Mesendoderm (in vitro differentiated cells): ENCODE measurements at regions not wholly inside any gene's neighbourhood (a gene's known extent, or its start where the extent isn't known, plus 50 kb on each side); places are given as distances from the start of the nearest gene placed in this dataset.
"Not testable (repeated sequence)": the region's sequence is repeated elsewhere in the genome, so short reads cannot be mapped to it uniquely, and the experiment has no call there.

Experiments used
- DNase-seq: peaks from one replicate; pipeline ENCODE4 v3.0.0; 2013
- H2AK5ac ChIP-seq: 2 replicates; pipeline ENCODE4 v1.6.1; 2013; ENCODE audit warnings: low read length, inconsistent platforms
- H2BK120ac ChIP-seq: 2 replicates; pipeline ENCODE4 v1.6.1; 2013; ENCODE audit warnings: low read depth, mild to moderate bottlenecking, low read length, moderate library complexity, mixed read lengths
- H2BK15ac ChIP-seq: replicated peaks from 2 replicates; pipeline ENCODE4 v1.6.1; 2013; ENCODE audit warnings: low read depth, mild to moderate bottlenecking, moderate library complexity
- H2BK5ac ChIP-seq: 2 replicates; pipeline ENCODE4 v1.6.1; 2013; ENCODE audit warnings: low read length, inconsistent platforms
- H3K18ac ChIP-seq: 2 replicates; pipeline ENCODE4 v1.6.1; 2013; ENCODE audit warnings: mild to moderate bottlenecking, low read length, mixed read lengths
- H3K23ac ChIP-seq: one replicate; pipeline ENCODE4 v1.6.1; 2013; ENCODE audit warnings: low read length
- H3K27ac ChIP-seq: 2 replicates; pipeline ENCODE4 v1.5.1; 2013; ENCODE audit warnings: low read depth, mild to moderate bottlenecking, inconsistent platforms, low read length, moderate library complexity
- H3K27me3 ChIP-seq: 2 replicates; pipeline ENCODE4 v1.6.1; 2013; ENCODE audit warnings: low read length, control low read depth, mild to moderate bottlenecking, inconsistent platforms; ENCODE audit not compliant: insufficient read depth, poor library complexity
- H3K36me3 ChIP-seq: 2 replicates; pipeline ENCODE4 v1.6.1; 2013; ENCODE audit warnings: low read length, inconsistent platforms; ENCODE audit not compliant: control insufficient read depth, insufficient read depth
- H3K4ac ChIP-seq: one replicate; pipeline ENCODE4 v1.6.1; 2013; ENCODE audit warnings: low read depth, mild to moderate bottlenecking, low read length, moderate library complexity
- H3K4me1 ChIP-seq: 2 replicates; pipeline ENCODE4 v1.6.1; 2013; ENCODE audit warnings: low read depth, low read length, inconsistent platforms; ENCODE audit not compliant: control insufficient read depth
- H3K4me2 ChIP-seq: 2 replicates; pipeline ENCODE4 v1.6.1; 2013; ENCODE audit warnings: low read length
- H3K4me3 ChIP-seq: 2 replicates; pipeline ENCODE4 v1.5.1; 2013; ENCODE audit warnings: mild to moderate bottlenecking, low read length
- H3K56ac ChIP-seq: one replicate; pipeline ENCODE4 v1.6.1; 2013; ENCODE audit warnings: low read length
- H3K79me1 ChIP-seq: 2 replicates; pipeline ENCODE4 v1.6.1; 2013; ENCODE audit warnings: low read length, inconsistent platforms
- H3K79me2 ChIP-seq: 2 replicates; pipeline ENCODE4 v1.6.1; 2013; ENCODE audit warnings: mild to moderate bottlenecking, low read length; ENCODE audit not compliant: control insufficient read depth, insufficient read depth
- H3K9ac ChIP-seq: 2 replicates; pipeline ENCODE4 v1.6.1; 2013; ENCODE audit warnings: low read length, inconsistent platforms
- H4K5ac ChIP-seq: one replicate; pipeline ENCODE4 v1.6.1; 2013; ENCODE audit warnings: low read length
- H4K8ac ChIP-seq: one replicate; pipeline ENCODE4 v1.6.1; 2013; ENCODE audit warnings: low read depth, mild to moderate bottlenecking, control low read depth, low read length, moderate library complexity
- WGBS: extraction: QIAGEN DNeasy Blood & Tissue Kit; methylation state at CpG from one replicate; pipeline ENCODE4 v1.1.7; 2013; ENCODE audit warnings: low lambda C conversion rate, missing lambda C conversion rate; ENCODE audit not compliant: insufficient coverage; ENCODE audit errors: extremely low coverage; 5-methylcytosine and 5-hydroxymethylcytosine counted together

DNA sequence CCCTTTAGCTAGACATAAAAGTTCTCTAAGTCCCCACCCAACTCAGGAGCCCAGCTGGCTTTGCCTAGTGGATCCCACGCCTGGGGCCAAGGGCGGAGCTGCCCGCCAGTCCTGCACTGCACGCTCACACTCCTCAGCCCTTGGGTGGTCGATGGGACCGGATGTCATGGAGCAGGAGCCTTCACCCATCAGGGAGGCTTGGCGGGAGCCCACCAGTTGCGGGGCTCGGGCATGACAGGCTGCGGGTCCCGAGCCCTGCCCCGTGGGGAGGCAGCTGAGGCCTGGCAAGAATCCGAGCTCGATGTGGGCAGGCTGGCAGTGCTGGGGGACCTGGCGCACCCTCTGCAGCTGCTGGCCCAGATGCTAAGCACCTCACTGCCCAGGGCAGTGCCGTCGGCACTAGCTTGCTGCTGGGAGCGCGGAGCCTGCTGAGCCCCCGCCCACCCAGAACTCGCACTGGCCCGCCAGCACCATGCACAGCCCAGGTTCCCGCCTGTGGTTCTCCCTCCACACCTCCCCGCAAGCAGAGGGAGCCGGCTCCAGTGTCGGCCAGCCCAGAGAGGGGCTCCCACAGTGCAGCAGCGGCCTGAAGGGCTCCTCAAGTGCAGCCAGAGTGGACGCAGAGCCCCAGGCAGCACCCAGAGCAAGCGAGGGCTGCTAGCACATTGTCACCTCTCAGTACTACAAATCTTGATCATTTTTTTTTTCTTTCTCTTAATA is 391.4 kb upstream of the NDN start:
- H3K79me2 ChIP-seq = no peaks in the 10 kb centered on the region
- H3K4me2 ChIP-seq = no peak overlapping the region
- no peaks in the 10 kb centered on the region for H3K36me3 ChIP-seq
- H3K4ac ChIP-seq = no peak overlapping the region
- no peaks in the 10 kb centered on the region for H3K4me1 ChIP-seq
- H3K23ac ChIP-seq = no peak overlapping the region
- WGBS = no CpG with 5 or more reads among the region's 29 CpGs
- no peak overlapping the region for H2BK5ac ChIP-seq
- no peaks in the 10 kb centered on the region for H3K27me3 ChIP-seq
- H3K27ac ChIP-seq = no peak overlapping the region
- H2BK15ac ChIP-seq = no peak overlapping the region
- H3K56ac ChIP-seq = no peak overlapping the region
- no peak overlapping the region for H2AK5ac ChIP-seq
- no peak overlapping the region for H3K9ac ChIP-seq
- no peak overlapping the region for H4K5ac ChIP-seq
- H3K79me1 ChIP-seq = no peaks in the 10 kb centered on the region
- H3K4me3 ChIP-seq = no peak overlapping the region
- no peak overlapping the region for H3K18ac ChIP-seq
- DNase-seq = no peak
- no peak overlapping the region for H4K8ac ChIP-seq
- H2BK120ac ChIP-seq = no peak overlapping the region

DNA sequence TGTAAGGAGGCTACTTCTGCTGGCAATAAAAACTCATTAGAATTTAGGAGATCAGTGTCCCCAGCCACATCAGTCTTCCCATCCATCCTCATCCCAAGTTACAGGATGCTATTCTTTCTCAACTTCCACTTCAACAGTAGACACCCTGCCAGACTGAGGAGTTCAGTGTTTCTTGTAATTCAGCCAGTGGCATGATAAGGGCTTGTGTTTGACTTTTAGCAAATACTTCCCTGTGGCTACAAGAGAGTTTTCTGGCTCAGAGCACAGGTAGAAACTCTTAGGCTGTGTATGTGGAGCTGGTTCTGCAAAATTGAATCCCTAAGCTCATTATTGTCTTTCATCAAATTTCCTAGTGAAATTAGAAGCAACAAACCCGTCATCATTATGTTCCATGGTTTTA is 401.8 kb upstream of the NDN start:
- H3K27me3 ChIP-seq, H2BK120ac ChIP-seq, H3K79me2 ChIP-seq, H3K56ac ChIP-seq, H3K79me1 ChIP-seq, H4K8ac ChIP-seq, H3K9ac ChIP-seq, H3K4me3 ChIP-seq, H3K4me1 ChIP-seq, H3K4ac ChIP-seq, H3K18ac ChIP-seq, H2BK5ac ChIP-seq, H3K23ac ChIP-seq, H4K5ac ChIP-seq, H3K36me3 ChIP-seq, H2BK15ac ChIP-seq, H3K27ac ChIP-seq, H3K4me2 ChIP-seq, DNase-seq, H2AK5ac ChIP-seq: not testable (repeated sequence)
- no CpG with 5 or more reads among the region's 1 CpG for WGBS

DNA sequence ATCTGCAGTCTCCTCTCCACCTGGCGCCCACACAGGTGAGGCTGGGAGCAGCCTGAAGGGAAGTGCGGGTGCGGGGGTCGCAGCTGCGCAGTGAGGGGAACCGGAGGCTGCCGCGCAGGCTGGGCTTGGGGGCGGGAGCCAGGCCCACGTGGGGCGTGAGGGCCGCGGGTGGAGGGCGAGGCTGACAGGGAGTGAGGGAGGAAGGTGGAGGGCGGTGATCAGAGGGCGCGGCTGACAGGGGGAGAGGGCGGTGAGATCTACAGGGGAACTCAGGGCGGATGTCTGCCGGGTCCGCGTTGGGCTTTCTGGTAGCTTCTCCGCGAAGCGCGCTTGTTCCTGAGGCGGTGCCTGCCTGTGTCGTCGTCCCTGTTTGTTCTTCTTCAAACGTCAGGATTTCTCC is 414.4 kb upstream of the NDN start:
- not testable (repeated sequence) for H3K4me2 ChIP-seq, H3K79me2 ChIP-seq, H3K79me1 ChIP-seq, H3K4me1 ChIP-seq, H2BK5ac ChIP-seq, H3K23ac ChIP-seq, H3K27ac ChIP-seq, H3K4ac ChIP-seq, H3K4me3 ChIP-seq, H3K18ac ChIP-seq, H2BK15ac ChIP-seq, H3K56ac ChIP-seq, H2AK5ac ChIP-seq, H3K27me3 ChIP-seq, H3K9ac ChIP-seq, H4K5ac ChIP-seq, H4K8ac ChIP-seq, H2BK120ac ChIP-seq, H3K36me3 ChIP-seq
- peak; percentile 40 for DNase-seq
- no CpG with 5 or more reads among the region's 30 CpGs for WGBS

DNA sequence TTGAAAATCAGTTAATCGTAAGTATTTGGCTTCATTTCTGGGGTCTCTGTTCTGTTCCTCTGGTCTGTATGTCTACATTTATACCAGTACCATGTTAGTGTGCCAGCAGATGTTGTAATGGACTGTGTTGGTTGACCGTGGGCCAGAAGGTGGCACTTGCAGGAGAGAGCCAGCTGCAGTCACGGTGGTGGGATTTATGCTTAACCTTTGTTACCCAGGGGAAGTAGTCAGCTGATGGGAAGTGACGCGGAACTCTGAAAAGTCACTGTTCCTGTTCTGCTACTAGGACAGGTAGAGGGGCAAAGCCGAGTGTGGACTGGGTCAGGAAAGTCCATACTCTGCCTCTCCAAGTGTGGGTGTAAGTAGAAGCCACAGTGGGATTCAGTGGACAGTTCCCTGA is 420.4 kb upstream of the NDN start:
- WGBS = no CpG with 5 or more reads among the region's 6 CpGs
- H3K36me3 ChIP-seq, DNase-seq: not testable (repeated sequence)

DNA sequence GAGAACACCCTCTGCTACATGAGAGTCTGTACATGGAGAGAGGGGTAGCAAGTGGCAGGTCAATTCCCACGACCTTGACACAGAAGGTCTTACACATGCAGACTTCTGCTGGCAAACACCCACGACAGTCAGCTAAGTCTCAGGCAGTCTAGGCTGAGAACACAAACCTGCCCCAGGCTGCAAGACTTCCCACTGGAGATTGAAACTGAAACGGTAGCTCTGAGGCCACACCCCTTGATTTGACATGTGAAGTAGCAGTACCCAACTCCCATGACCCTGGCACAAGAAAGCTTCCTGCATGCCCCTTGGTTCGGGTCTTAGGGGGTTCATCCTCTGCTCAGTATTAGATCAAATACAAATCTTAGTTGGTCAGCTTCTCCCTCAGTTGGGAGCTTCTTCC is 420.8 kb upstream of the NDN start:
- not testable (repeated sequence) for H3K79me1 ChIP-seq, H3K4me3 ChIP-seq, H2BK120ac ChIP-seq, H2BK5ac ChIP-seq, H3K56ac ChIP-seq, H3K18ac ChIP-seq, H4K5ac ChIP-seq, H4K8ac ChIP-seq, H2BK15ac ChIP-seq, H3K36me3 ChIP-seq, H3K27me3 ChIP-seq, DNase-seq, H3K23ac ChIP-seq, H3K9ac ChIP-seq, H3K4ac ChIP-seq, H3K79me2 ChIP-seq, H3K4me2 ChIP-seq, H2AK5ac ChIP-seq, H3K4me1 ChIP-seq, H3K27ac ChIP-seq
- no CpG with 5 or more reads among the region's 4 CpGs for WGBS

More for the DNA sequence above, 420.4 kb upstream of the NDN start:
- not testable (repeated sequence) for H3K4me1 ChIP-seq, H2BK5ac ChIP-seq, H3K23ac ChIP-seq, H2AK5ac ChIP-seq, H3K4me3 ChIP-seq, H2BK15ac ChIP-seq, H3K79me2 ChIP-seq, H3K4me2 ChIP-seq, H3K79me1 ChIP-seq, H3K27ac ChIP-seq, H4K5ac ChIP-seq, H3K4ac ChIP-seq, H2BK120ac ChIP-seq, H3K9ac ChIP-seq, H3K56ac ChIP-seq, H3K18ac ChIP-seq, H4K8ac ChIP-seq, H3K27me3 ChIP-seq

DNA sequence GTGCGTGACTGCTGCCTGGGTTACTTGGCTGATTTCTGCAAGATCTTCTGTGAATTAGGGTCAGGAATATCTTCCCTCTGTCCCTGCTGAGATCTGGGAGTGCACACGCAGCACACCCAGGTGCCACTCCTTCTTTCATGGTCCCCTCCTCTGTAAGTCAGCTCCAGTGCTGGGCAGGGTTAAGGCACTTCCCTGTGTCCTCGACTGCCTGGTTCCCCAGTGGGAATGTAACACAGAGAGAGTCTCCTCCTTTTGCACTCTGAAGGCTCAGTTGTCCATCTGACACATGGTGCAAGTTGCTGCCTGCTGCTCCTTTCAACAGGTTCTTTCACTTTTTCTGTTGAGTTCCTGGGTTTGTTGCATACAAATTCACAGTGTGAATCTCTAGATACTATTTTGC is 421.2 kb upstream of the NDN start:
- not testable (repeated sequence) for H3K56ac ChIP-seq, H2AK5ac ChIP-seq, H4K8ac ChIP-seq, H3K36me3 ChIP-seq, H3K27me3 ChIP-seq, H3K79me2 ChIP-seq, H3K4ac ChIP-seq, H3K4me2 ChIP-seq, H3K9ac ChIP-seq, H2BK15ac ChIP-seq, H3K23ac ChIP-seq, H3K79me1 ChIP-seq, H2BK120ac ChIP-seq, H3K4me1 ChIP-seq, H4K5ac ChIP-seq, DNase-seq, H3K18ac ChIP-seq, H3K27ac ChIP-seq, H2BK5ac ChIP-seq, H3K4me3 ChIP-seq
- no CpG with 5 or more reads among the region's 3 CpGs for WGBS
